Mesenchymal stem cell (in vitro differentiated cells and primary cell): ENCODE measurements at regions not wholly inside any gene's neighbourhood (a gene's known extent, or its start where the extent isn't known, plus 50 kb on each side); places are given as distances from the start of the nearest gene placed in this dataset.

Source experiments
- DNase-seq: peaks from one replicate; pipeline ENCODE4 v3.0.0-alpha.2; 2013
- H2AFZ ChIP-seq: one replicate; pipeline ENCODE4 v1.6.1; 2013; ENCODE audit warnings: low read depth, mild to moderate bottlenecking, control low read depth, inconsistent platforms, low read length, moderate library complexity
- H2AK5ac ChIP-seq: 2 replicates; pipeline ENCODE4 v1.6.1; 2013; ENCODE audit warnings: low read length, moderate library complexity, mild to moderate bottlenecking, inconsistent platforms; ENCODE audit not compliant: severe bottlenecking
- H2BK120ac ChIP-seq: one replicate; pipeline ENCODE4 v1.6.1; 2013; ENCODE audit warnings: low read depth, mild to moderate bottlenecking, inconsistent platforms, low read length, moderate library complexity
- H2BK12ac ChIP-seq, 2 experiments: one replicate each; pipeline ENCODE4 v1.6.1; 2013; ENCODE audit warnings: inconsistent platforms in 2 of 2, low read length in 2 of 2, mild to moderate bottlenecking in 2 of 2, moderate library complexity in 2 of 2, control low read depth in 1 of 2
- H2BK15ac ChIP-seq: one replicate; pipeline ENCODE4 v1.6.1; 2013; ENCODE audit warnings: mild to moderate bottlenecking, low read depth, inconsistent platforms; ENCODE audit not compliant: poor library complexity, severe bottlenecking
- H2BK5ac ChIP-seq: 2 replicates; pipeline ENCODE4 v1.6.1; 2013; ENCODE audit warnings: low read depth, mild to moderate bottlenecking, low read length, control low read depth, inconsistent platforms; ENCODE audit not compliant: poor library complexity, severe bottlenecking
- H3K14ac ChIP-seq, 2 experiments: one replicate each; pipeline ENCODE4 v1.6.1; 2013; ENCODE audit warnings: inconsistent platforms in 2 of 2, low read length in 2 of 2, control low read depth in 1 of 2, mild to moderate bottlenecking in 1 of 2, moderate library complexity in 1 of 2
- H3K18ac ChIP-seq, 2 experiments: one replicate each; pipeline ENCODE4 v1.6.1; 2013; ENCODE audit warnings: inconsistent platforms in 2 of 2, low read length in 2 of 2, control low read depth in 1 of 2, low read depth in 1 of 2, mild to moderate bottlenecking in 1 of 2
- H3K23ac ChIP-seq, 2 experiments: one replicate each; pipeline ENCODE4 v1.6.1; 2013; ENCODE audit warnings: inconsistent platforms in 2 of 2, low read length in 2 of 2, mild to moderate bottlenecking in 2 of 2, moderate library complexity in 2 of 2, control low read depth in 1 of 2
- H3K27ac ChIP-seq: 2 replicates; pipeline ENCODE4 v1.5.1; 2013; ENCODE audit warnings: mild to moderate bottlenecking, moderate library complexity, low read length, control low read depth, inconsistent platforms; ENCODE audit not compliant: poor library complexity, severe bottlenecking
- H3K27me3 ChIP-seq, 2 experiments: 2 replicates each; pipeline versions ENCODE4 v1.6.1 to v1.7.0; 2013; ENCODE audit warnings: low read length in 2 of 2, mild to moderate bottlenecking in 2 of 2, moderate library complexity in 2 of 2, control low read depth in 1 of 2, inconsistent platforms in 1 of 2; ENCODE audit not compliant: control insufficient read depth in 1 of 2, insufficient read depth in 1 of 2
- H3K36me3 ChIP-seq, 2 experiments: 2 replicates each; pipeline versions ENCODE4 v1.6.1 to v1.7.0; 2013; ENCODE audit warnings: low read length in 2 of 2, control low read depth in 1 of 2, inconsistent platforms in 1 of 2, low read depth in 1 of 2, mild to moderate bottlenecking in 1 of 2; ENCODE audit not compliant: insufficient read depth in 2 of 2, control insufficient read depth in 1 of 2
- H3K4ac ChIP-seq, 2 experiments: one replicate each; pipeline ENCODE4 v1.6.1; 2013; ENCODE audit warnings: inconsistent platforms in 2 of 2, low read length in 2 of 2, mild to moderate bottlenecking in 2 of 2, moderate library complexity in 2 of 2, control low read depth in 1 of 2, low read depth in 1 of 2
- H3K4me1 ChIP-seq: 2 replicates; pipeline ENCODE4 v1.6.1; 2013; ENCODE audit warnings: low read depth, low read length, control low read depth; ENCODE audit not compliant: control insufficient read depth, insufficient read depth
- H3K4me2 ChIP-seq: 2 replicates; pipeline ENCODE4 v1.6.1; 2013; ENCODE audit warnings: low read length, mild to moderate bottlenecking, inconsistent platforms; ENCODE audit not compliant: poor library complexity, severe bottlenecking
- H3K4me3 ChIP-seq, 2 experiments: 2 replicates each; pipeline versions ENCODE4 v1.5.1 to v1.7.0; 2013; ENCODE audit warnings: low read length in 2 of 2, mild to moderate bottlenecking in 2 of 2, control low read depth in 1 of 2, low read depth in 1 of 2; ENCODE audit not compliant: insufficient read depth in 1 of 2
- H3K79me1 ChIP-seq: replicated peaks from 2 replicates; pipeline ENCODE4 v1.6.1; 2013; ENCODE audit warnings: mild to moderate bottlenecking, control low read depth, low read length, inconsistent platforms; ENCODE audit not compliant: poor library complexity, severe bottlenecking
- H3K9ac ChIP-seq: 2 replicates; pipeline ENCODE4 v1.7.0; 2013; ENCODE audit warnings: mild to moderate bottlenecking, low read length, moderate library complexity
- H3K9me3 ChIP-seq: 2 replicates; pipeline ENCODE4 v1.7.0; 2013; ENCODE audit warnings: mild to moderate bottlenecking, low read length; ENCODE audit not compliant: control insufficient read depth
- H4K8ac ChIP-seq: one replicate; pipeline ENCODE4 v1.6.1; 2013; ENCODE audit warnings: inconsistent platforms, mild to moderate bottlenecking, low read length, moderate library complexity
- H4K91ac ChIP-seq: one replicate; pipeline ENCODE4 v1.6.1; 2013; ENCODE audit warnings: mild to moderate bottlenecking, low read length, inconsistent platforms
- WGBS: methylation state at CpG from one replicate; pipeline ENCODE4 v1.1.7; 2013; ENCODE audit warnings: mixed read lengths; 5-methylcytosine and 5-hydroxymethylcytosine counted together

DNA sequence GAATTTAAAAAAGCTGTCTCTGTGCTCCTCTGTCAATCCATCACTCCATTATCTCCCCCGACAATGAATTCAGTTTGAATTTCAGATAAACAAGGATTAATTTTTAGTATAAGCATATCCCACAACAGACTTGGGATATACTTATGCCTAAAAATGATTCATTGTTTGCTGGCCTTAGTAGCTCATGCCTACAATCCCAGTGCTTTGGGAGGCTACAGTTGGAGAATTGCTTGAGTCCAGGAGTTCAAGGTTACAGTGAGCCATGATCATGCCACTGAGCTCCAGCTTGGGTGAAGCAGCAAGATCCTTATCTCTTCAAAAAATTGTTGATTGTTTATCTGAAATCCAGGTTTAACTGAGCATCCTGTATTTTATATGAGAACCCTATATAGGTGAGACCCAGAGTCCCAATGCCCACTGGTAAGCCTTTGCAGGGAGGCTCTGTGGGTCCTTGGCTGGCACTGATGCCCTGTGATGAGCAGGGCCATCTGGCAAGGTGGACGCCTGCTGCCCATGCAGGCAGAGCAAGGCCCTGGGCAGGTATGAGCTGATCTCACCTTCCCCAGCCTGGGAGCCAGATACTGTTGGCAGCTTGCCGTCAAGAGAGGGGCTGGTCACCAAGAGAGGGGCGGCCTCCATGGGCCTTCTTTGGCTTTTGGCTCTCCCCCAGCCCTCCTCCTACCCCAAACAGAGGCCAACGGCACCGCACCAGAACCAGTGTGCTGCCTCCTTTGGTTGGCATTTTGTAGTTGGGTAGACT, 158.7 kb downstream of the SEC14L1 start:
- Histone ChIP-seq H3K4ac (no peak overlapping the region), H4K8ac (no peak overlapping the region), H3K27me3 (no peaks in the 10 kb centered on the region), H4K91ac (no peak overlapping the region), H3K36me3 (peaks cover 0 to 38% of the 10 kb centered on the region in 2 experiments), H2AFZ (no peak overlapping the region), H2BK15ac (no peak overlapping the region), H2BK120ac (no peak overlapping the region), H3K14ac (peak overlapping the region in 1 of 2 experiments; percentile 69), H3K9me3 (peaks cover 9% of the 10 kb centered on the region), H3K4me3 (no peak overlapping the region), H3K4me2 (no peak overlapping the region), H3K18ac (no peak overlapping the region), H3K4me1 (peaks cover 20% of the 10 kb centered on the region), H3K27ac (no peak overlapping the region), H3K9ac (no peak overlapping the region), H2BK5ac (no peak overlapping the region), H3K79me1 (peaks cover 26% of the 10 kb centered on the region), H3K23ac (no peak overlapping the region), H2AK5ac (no peak overlapping the region), H2BK12ac (no peak overlapping the region)
- DNase-seq: no peak
- 100% methylated on average over 3 of the region's 6 CpGs for WGBS

DNA sequence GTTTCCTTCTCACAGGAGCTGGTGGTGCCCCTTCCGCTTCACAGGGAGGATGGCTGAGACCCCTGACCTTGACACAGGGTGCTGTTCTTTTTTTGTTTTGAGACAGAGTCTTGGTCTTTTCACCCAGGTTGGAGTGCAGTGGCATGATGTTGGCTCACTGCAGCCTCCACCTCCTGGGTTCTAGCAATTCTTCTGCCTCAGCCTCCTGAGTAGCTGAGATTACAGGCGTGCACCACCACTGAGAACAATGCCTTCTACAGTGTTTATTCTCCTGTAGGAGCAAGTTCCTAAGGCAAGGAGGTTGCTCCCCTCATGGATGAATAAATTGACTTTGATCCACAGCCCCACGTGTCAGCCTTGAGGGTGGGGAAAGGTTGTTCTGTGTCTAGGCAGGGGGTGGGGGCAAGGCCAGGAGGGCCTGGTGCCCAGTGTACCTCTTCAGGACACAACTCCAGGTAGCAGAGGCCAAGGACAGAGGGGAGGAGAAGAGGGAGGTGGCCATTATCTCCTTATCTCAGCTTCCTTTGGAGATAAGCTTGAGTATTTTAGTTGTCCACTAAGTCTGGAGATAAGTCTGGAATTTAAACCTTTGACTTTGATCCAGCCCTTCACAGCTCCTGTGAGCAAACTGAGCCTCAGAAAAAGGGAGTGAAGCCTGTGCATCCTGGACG, 159.4 kb downstream of the SEC14L1 start:
- Histone ChIP-seq H3K4ac (no peak overlapping the region), H2BK120ac (no peak overlapping the region), H2AK5ac (no peak overlapping the region), H3K36me3 (peaks cover 0 to 32% of the 10 kb centered on the region in 2 experiments), H2BK5ac (no peak overlapping the region), H3K27me3 (no peaks in the 10 kb centered on the region), H3K4me2 (no peak overlapping the region), H3K79me1 (peaks cover 22% of the 10 kb centered on the region), H4K91ac (peak overlapping the region; percentile 47), H2BK12ac (no peak overlapping the region), H3K9me3 (peaks cover 9% of the 10 kb centered on the region), H3K27ac (no peak overlapping the region), H3K18ac (no peak overlapping the region), H3K4me1 (peaks cover 27% of the 10 kb centered on the region), H2AFZ (no peak overlapping the region), H3K23ac (no peak overlapping the region), H4K8ac (no peak overlapping the region), H3K14ac (no peak overlapping the region), H3K4me3 (no peak overlapping the region), H3K9ac (no peak overlapping the region), H2BK15ac (no peak overlapping the region)
- WGBS: 83% methylated on average over 4 of the region's 4 CpGs
- no peak for DNase-seq

DNA sequence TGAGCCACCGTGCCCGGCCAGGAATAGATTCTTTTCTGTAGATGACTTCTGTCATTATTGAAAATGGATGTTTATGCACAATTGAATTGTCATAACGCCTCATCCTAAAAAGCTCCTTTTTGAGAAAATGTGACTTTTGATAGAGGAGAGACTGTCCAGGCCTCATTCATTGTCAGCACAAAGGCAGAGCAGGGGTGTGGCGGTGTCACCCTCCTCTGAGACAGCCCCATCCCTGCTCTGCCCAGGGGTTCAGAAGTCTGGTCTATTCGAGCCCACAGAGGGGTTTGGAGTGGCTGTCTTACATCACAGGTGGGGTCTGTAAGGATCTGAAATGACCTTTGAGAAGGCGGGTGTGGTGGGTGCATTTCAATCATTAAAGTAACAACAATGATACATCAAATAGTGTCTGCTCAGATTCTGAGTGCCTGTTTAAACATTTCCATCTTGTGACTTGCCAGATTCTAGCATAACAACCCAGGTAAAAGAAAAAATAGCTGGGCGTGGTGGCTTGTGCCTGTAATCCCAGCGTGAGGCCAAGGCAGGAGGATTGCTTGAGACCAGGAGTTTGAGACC, 161.0 kb downstream of the SEC14L1 start:
- H3K4me1 ChIP-seq: peaks cover 35% of the 10 kb centered on the region
- no peak overlapping the region for H3K4ac ChIP-seq
- H3K27ac ChIP-seq: no peak overlapping the region
- H4K91ac ChIP-seq: no peak overlapping the region
- H2AK5ac ChIP-seq: peak overlapping the region; percentile 33
- H3K36me3 ChIP-seq: peaks cover 0 to 23% of the 10 kb centered on the region in 2 experiments
- H2BK12ac ChIP-seq: no peak overlapping the region
- H3K79me1 ChIP-seq: peaks cover 11% of the 10 kb centered on the region
- H3K18ac ChIP-seq: no peak overlapping the region
- no peaks in the 10 kb centered on the region for H3K27me3 ChIP-seq
- no peak overlapping the region for H2BK120ac ChIP-seq
- H3K4me3 ChIP-seq: no peak overlapping the region
- peaks cover 9% of the 10 kb centered on the region for H3K9me3 ChIP-seq
- H3K23ac ChIP-seq: no peak overlapping the region
- H4K8ac ChIP-seq: no peak overlapping the region
- H3K4me2 ChIP-seq: no peak overlapping the region
- no peak overlapping the region for H2AFZ ChIP-seq
- no peak for DNase-seq
- H2BK15ac ChIP-seq: no peak overlapping the region
- WGBS: 94% methylated on average over 6 of the region's 8 CpGs
- H2BK5ac ChIP-seq: no peak overlapping the region
- no peak overlapping the region for H3K14ac ChIP-seq
- H3K9ac ChIP-seq: no peak overlapping the region

DNA sequence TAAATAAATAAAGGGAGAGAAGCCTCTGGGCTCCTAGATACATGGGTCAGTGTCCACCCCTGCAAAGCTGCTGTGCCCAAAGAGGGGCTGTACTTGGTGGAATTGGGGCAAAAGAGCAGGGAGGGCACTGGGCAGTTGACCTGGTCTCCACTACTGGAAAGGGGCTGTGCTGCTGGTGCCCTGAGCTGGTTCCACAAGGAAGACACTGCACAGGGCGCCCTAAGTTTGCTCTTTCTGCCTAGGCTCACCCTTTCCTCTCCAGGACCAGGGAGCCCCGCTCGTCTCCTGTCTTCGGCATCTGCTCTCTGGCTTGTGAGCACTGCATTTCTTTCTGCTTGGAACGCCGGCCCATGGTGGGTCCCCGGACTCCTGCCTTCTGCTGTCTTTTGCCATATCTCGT, 161.9 kb downstream of the SEC14L1 start:
- no peak overlapping the region for H2BK12ac ChIP-seq
- peaks cover 9% of the 10 kb centered on the region for H3K9me3 ChIP-seq
- 96% methylated on average over 8 of the region's 8 CpGs for WGBS
- H3K4ac ChIP-seq: no peak overlapping the region
- H3K9ac ChIP-seq: no peak overlapping the region
- H3K27ac ChIP-seq: no peak overlapping the region
- H2BK5ac ChIP-seq: no peak overlapping the region
- H3K27me3 ChIP-seq: no peaks in the 10 kb centered on the region
- no peak overlapping the region for H3K4me2 ChIP-seq
- H2BK120ac ChIP-seq: no peak overlapping the region
- no peak overlapping the region for H3K14ac ChIP-seq
- H4K91ac ChIP-seq: no peak overlapping the region
- H2AK5ac ChIP-seq: no peak overlapping the region
- no peak overlapping the region for H2BK15ac ChIP-seq
- no peak overlapping the region for H3K18ac ChIP-seq
- no peak overlapping the region for H4K8ac ChIP-seq
- H3K79me1 ChIP-seq: peaks cover 11% of the 10 kb centered on the region
- no peak overlapping the region for H3K23ac ChIP-seq
- no peak for DNase-seq
- no peak overlapping the region for H3K4me3 ChIP-seq
- H3K36me3 ChIP-seq: peaks cover 0 to 19% of the 10 kb centered on the region in 2 experiments
- no peak overlapping the region for H2AFZ ChIP-seq
- peaks cover 44% of the 10 kb centered on the region for H3K4me1 ChIP-seq
